Stomach (tissue), 8 donors: ENCODE measurements at regions not wholly inside any gene's neighbourhood (a gene's known extent, or its start where the extent isn't known, plus 50 kb on each side); places are given as distances from the start of the nearest gene placed in this dataset.

ENCODE experiments used
- DNase-seq, 2 donors: peaks; one replicate each; pipeline versions ENCODE4 v3.0.0 to v3.0.0-alpha.2; 2013 to 2019
- H3K27ac ChIP-seq, 5 donors: fragments of 200-600 bp in 4 of 5; sonication (generic) in 4 of 5; one replicate each; pipeline ENCODE4 v1.5.1; 2013 to 2019; ENCODE audit warnings: mild to moderate bottlenecking in 1 of 5, moderate library complexity in 1 of 5
- H3K27me3 ChIP-seq, 3 donors: fragments of 200-600 bp; sonication (generic); one replicate each; pipeline ENCODE4 v1.5.1; 2017 to 2019; ENCODE audit warnings: mixed run types in 1 of 3
- H3K36me3 ChIP-seq, 4 donors: fragments of 200-600 bp; sonication (generic); 1 replicate in 3 of 4; 2 replicates in 1 of 4; pipeline ENCODE4 v1.5.1; 2016 to 2019
- H3K4me1 ChIP-seq, 4 donors: fragments of 200-600 bp; sonication (generic); one replicate each; pipeline ENCODE4 v1.5.1; 2016 to 2019
- H3K4me3 ChIP-seq, 4 donors: fragments of 200-600 bp; sonication (generic) in 3 of 4; one replicate each; pipeline ENCODE4 v1.5.1; 2016 to 2019; ENCODE audit warnings: mild to moderate bottlenecking in 1 of 4
- H3K9me3 ChIP-seq, 4 donors: fragments of 200-600 bp; sonication (generic); one replicate each; pipeline ENCODE4 v1.5.1; 2016 to 2019
- EP300 ChIP-seq: sonication (generic); formaldehyde crosslinking; IDR thresholded peaks from one replicate; pipeline ENCODE4 v1.6.1; 2017; ENCODE audit warnings: antibody characterized with exemption
- POLR2A ChIP-seq, 4 donors: fragments of 450-650 bp; IDR thresholded peaks; one replicate each; pipeline ENCODE4 v1.6.1; 2016; ENCODE audit warnings: antibody characterized with exemption in 4 of 4, control low read depth in 2 of 4, mild to moderate bottlenecking in 1 of 4, moderate library complexity in 1 of 4
- POLR2AphosphoS5 ChIP-seq, 3 donors: sonication (generic); formaldehyde crosslinking; IDR thresholded peaks; one replicate each; pipeline ENCODE4 v1.6.1; 2016; ENCODE audit warnings: antibody characterized with exemption in 3 of 3
- WGBS, 5 donors: extraction: QIAGEN DNeasy Blood & Tissue Kit in 3 of 5; methylation state at CpG; one replicate each; pipeline versions ENCODE4 v1.1.5 to v1.1.7; 2013 to 2018; 5-methylcytosine and 5-hydroxymethylcytosine counted together
- intact Hi-C: fragments of 100-400 bp; cut with DNase I; formaldehyde crosslinking; loops from one replicate; pipeline ENCODE4 v1.15.1; 2023; ENCODE audit warnings: low total_unique reads
- TF ChIP-seq, protein P1 (sequence below), 7 experiments: fragments of 450-650 bp in 4 of 7; fragments of 200-600 bp in 3 of 7; sonication (generic) in 3 of 7; IDR thresholded peaks; one replicate each; pipeline ENCODE4 v1.5.1; 2016 to 2019; ENCODE audit warnings: antibody characterized with exemption in 7 of 7, control low read depth in 2 of 7, mild to moderate bottlenecking in 1 of 7
- donor health status: healthy with polysubstance abuse.
- donor health status: Bipolar disorder and iron deficiency.
- donor health status: healthy.

DNA sequence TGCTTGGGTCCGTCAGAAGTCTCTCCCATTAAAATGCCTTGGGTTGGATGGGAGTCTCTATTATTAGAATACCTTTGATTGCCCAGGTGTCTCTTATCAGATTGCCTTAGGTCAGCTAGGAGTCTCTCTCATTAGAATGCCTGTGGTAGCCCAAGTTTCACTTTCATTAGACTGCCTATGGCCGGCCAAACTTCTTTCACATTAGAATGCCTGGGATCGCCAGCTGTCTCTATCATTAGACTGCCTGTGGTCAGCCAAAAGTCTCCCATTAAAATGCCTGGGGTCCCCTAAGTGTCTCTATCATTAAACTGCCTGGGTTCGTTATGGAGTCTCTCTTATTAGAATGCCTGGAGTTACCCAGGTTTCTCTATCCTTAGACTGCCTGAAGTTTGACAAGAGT lies 1476.7 kb downstream of the UQCRFS1 start:
- no peaks in the 10 kb centered on the region for H3K4me1 ChIP-seq
- no peak overlapping the region for H3K27ac ChIP-seq
- H3K9me3 ChIP-seq = peaks cover 0 to 72% (median 17%) of the 10 kb centered on the region in 4 donors
- DNase-seq = no peak
- intact Hi-C loops = no loop called here
- 88 to 96% (median 94%) methylated on average over 4 of the region's 4 CpGs for WGBS, 5 donors
- H3K27me3 ChIP-seq = no peaks in the 10 kb centered on the region
- no peak overlapping the region for H3K4me3 ChIP-seq
- TF ChIP-seq POLR2AphosphoS5 (IDR thresholded peaks at IDR 0.05) = no peak
- TF ChIP-seq EP300 = no peak
- TF ChIP-seq, protein P1, sequence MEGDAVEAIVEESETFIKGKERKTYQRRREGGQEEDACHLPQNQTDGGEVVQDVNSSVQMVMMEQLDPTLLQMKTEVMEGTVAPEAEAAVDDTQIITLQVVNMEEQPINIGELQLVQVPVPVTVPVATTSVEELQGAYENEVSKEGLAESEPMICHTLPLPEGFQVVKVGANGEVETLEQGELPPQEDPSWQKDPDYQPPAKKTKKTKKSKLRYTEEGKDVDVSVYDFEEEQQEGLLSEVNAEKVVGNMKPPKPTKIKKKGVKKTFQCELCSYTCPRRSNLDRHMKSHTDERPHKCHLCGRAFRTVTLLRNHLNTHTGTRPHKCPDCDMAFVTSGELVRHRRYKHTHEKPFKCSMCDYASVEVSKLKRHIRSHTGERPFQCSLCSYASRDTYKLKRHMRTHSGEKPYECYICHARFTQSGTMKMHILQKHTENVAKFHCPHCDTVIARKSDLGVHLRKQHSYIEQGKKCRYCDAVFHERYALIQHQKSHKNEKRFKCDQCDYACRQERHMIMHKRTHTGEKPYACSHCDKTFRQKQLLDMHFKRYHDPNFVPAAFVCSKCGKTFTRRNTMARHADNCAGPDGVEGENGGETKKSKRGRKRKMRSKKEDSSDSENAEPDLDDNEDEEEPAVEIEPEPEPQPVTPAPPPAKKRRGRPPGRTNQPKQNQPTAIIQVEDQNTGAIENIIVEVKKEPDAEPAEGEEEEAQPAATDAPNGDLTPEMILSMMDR (IDR thresholded peaks at IDR 0.05) = no peak
- no peak for TF ChIP-seq POLR2A (IDR thresholded peaks at IDR 0.05)
- H3K36me3 ChIP-seq = peaks cover 0 to 90% (median 33%) of the 10 kb centered on the region in 4 donors

DNA sequence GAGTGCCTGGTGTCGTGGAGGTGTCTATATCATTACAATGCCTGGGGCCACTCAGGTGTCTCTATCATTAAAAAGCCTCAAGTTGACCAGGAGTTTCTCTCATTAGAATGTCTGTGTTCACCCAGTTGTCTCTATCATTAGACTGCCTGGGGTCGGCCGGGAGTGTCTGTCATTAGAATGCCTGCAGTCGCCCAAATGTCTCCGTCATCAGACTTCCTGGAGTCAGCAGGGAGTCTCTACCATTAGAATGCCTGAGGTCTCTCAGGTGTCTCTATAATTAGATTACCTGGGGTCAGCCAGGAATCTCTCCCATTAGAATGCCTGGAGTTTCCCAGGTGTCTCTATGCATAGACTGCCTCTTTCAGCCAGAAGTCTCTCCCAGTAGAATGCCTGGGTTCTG lies 1477.6 kb downstream of the UQCRFS1 start:
- Histone ChIP-seq H3K9me3 (peaks cover 0 to 73% (median 21%) of the 10 kb centered on the region in 4 donors), H3K27me3 (no peaks in the 10 kb centered on the region), H3K27ac (no peak overlapping the region), H3K36me3 (peaks cover 0 to 97% (median 36%) of the 10 kb centered on the region in 4 donors), H3K4me1 (no peaks in the 10 kb centered on the region), H3K4me3 (no peak overlapping the region)
- no peak for TF ChIP-seq POLR2A (IDR thresholded peaks at IDR 0.05)
- TF ChIP-seq, protein P1 (IDR thresholded peaks at IDR 0.05) = no peak
- TF ChIP-seq POLR2AphosphoS5 (IDR thresholded peaks at IDR 0.05) = no peak
- TF ChIP-seq EP300 = no peak
- WGBS, 5 donors = 89 to 95% (median 92%) methylated on average over 4 to 5 of the region's 5 CpGs
- intact Hi-C loops = no loop called here
- no peak for DNase-seq

DNA sequence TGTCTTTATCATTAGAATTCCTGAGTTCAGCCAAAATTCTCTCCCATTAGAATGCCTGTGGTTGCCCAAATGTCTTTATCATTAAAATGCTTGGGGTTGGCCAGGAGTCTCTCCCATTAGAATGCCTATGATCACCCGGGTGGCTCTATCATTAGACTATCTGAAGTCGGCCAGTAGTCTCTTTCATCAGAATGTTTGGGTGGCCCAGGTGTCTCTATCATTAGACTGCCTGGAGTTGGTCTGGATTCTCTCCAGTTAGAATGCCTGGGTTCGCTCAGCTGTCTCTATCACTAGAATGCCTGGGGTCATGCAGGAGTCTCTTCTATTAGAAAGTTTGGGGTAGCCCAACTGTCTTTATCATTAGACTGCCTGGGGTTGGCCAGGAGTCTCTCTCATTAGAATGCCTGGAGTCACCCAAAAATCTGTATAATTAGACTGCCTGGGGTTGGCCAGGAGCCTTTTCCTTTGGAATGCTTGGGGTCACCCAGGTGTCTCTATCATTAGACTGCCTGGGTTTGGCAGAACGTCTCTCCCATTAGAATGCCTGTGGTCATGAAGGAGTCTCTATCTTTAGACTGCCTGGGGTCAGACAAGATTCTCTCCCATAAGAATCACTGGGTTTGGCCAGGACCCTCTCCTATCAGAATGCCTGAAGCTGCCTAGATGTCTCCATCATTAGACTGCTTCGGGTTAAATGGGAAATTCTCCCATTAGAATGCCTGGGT lies 1478.3 kb downstream of the UQCRFS1 start:
- no peak overlapping the region for H3K4me3 ChIP-seq
- WGBS, 5 donors = 89 to 95% (median 93%) methylated on average over 4 to 5 of the region's 5 CpGs
- intact Hi-C loops = no loop called here
- H3K36me3 ChIP-seq = peaks cover 0 to 97% (median 39%) of the 10 kb centered on the region in 4 donors
- no peak for DNase-seq
- TF ChIP-seq, protein P1 (IDR thresholded peaks at IDR 0.05) = no peak
- no peak for TF ChIP-seq POLR2A (IDR thresholded peaks at IDR 0.05)
- no peak overlapping the region for H3K27ac ChIP-seq
- peaks cover 0 to 73% (median 25%) of the 10 kb centered on the region in 4 donors for H3K9me3 ChIP-seq
- H3K27me3 ChIP-seq = no peaks in the 10 kb centered on the region
- no peaks in the 10 kb centered on the region for H3K4me1 ChIP-seq

DNA sequence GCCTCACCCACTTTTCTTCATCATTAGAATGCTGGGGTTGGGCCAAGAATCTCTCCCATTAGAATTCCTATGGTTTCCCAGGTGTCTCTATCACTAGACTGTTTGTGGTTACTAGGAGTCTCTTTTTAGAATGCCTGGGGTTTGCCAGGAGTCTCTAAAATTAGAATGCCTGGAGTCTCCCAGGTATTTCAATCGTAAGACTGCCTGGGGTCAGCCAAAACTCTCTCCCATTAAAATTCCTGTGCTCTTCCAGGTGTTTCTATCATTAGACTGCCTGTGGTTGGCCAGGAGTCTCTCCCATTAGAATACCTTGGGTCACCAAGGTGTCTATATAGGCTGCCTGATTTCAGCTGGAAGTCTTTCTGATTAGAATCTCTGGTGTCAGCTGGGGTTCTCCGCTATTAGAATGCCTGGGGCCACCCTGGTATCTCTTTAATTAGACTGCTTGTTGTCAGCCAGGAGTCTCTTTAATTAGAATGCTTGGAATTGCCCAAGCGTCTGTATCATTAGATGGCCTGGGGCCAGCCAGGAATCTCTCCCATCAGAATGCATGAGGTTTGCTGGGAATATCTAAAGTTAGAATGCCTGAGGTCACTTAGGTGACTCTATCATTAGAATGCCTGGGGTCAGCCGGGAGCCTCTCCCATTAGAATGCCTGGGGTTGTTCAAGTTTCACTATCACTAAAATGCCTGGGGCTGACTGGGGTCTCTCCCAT lies 1479.2 kb downstream of the UQCRFS1 start:
- no peak for DNase-seq
- Histone ChIP-seq H3K9me3 (peaks cover 0 to 73% (median 29%) of the 10 kb centered on the region in 4 donors), H3K4me3 (no peak overlapping the region), H3K36me3 (peaks cover 0 to 96% (median 38%) of the 10 kb centered on the region in 4 donors), H3K27me3 (no peaks in the 10 kb centered on the region), H3K27ac (no peak overlapping the region), H3K4me1 (no peaks in the 10 kb centered on the region)
- TF ChIP-seq POLR2A (IDR thresholded peaks at IDR 0.05) (no peak), POLR2AphosphoS5 (IDR thresholded peaks at IDR 0.05) (no peak), EP300 (no peak)
- TF ChIP-seq, protein P1 (IDR thresholded peaks at IDR 0.05) = no peak
- intact Hi-C loops = no loop called here
- 92 to 95% (median 94%) methylated on average over 4 of the region's 4 CpGs for WGBS, 5 donors
